Peyer's patch (tissue), 4 donors: ENCODE measurements at regions not wholly inside any gene's neighbourhood (a gene's known extent, or its start where the extent isn't known, plus 50 kb on each side); places are given as distances from the start of the nearest gene placed in this dataset.

Source experiments
- DNase-seq, 3 donors: peaks; one replicate each; pipeline ENCODE4 v3.0.0-alpha.2; 2017 to 2019
- H3K27ac ChIP-seq, 4 donors: fragments of 200-600 bp; sonication (generic); one replicate each; pipeline ENCODE4 v1.5.1; 2016 to 2019
- H3K27me3 ChIP-seq, 2 donors: fragments of 200-600 bp; sonication (generic); one replicate each; pipeline ENCODE4 v1.5.1; 2019
- H3K36me3 ChIP-seq, 3 donors: fragments of 200-600 bp; sonication (generic); one replicate each; pipeline ENCODE4 v1.5.1; 2016 to 2019
- H3K4me1 ChIP-seq, 4 donors: fragments of 200-600 bp; sonication (generic); one replicate each; pipeline ENCODE4 v1.5.1; 2016 to 2019
- H3K4me3 ChIP-seq, 4 donors: fragments of 200-600 bp; sonication (generic); 1 replicate in 3 of 4; 2 replicates in 1 of 4; pipeline ENCODE4 v1.5.1; 2016 to 2019; ENCODE audit warnings: mild to moderate bottlenecking in 1 of 4
- H3K9me3 ChIP-seq, 4 donors: fragments of 200-600 bp; sonication (generic); one replicate each; pipeline ENCODE4 v1.5.1; 2016 to 2019; ENCODE audit warnings: mild to moderate bottlenecking in 1 of 4
- POLR2A ChIP-seq, 2 donors: fragments of 450-650 bp; IDR thresholded peaks; one replicate each; pipeline ENCODE4 v1.5.1; 2017; ENCODE audit warnings: antibody characterized with exemption in 2 of 2, mild to moderate bottlenecking in 2 of 2, moderate library complexity in 2 of 2
- TF ChIP-seq, protein P1 (sequence below), 6 experiments: fragments of 450-650 bp in 4 of 6; fragments of 200-600 bp in 2 of 6; sonication (generic) in 1 of 6; IDR thresholded peaks; one replicate each; pipeline ENCODE4 v1.5.1; 2017 to 2019; ENCODE audit warnings: antibody characterized with exemption in 6 of 6, mild to moderate bottlenecking in 3 of 6, moderate library complexity in 1 of 6

DNA sequence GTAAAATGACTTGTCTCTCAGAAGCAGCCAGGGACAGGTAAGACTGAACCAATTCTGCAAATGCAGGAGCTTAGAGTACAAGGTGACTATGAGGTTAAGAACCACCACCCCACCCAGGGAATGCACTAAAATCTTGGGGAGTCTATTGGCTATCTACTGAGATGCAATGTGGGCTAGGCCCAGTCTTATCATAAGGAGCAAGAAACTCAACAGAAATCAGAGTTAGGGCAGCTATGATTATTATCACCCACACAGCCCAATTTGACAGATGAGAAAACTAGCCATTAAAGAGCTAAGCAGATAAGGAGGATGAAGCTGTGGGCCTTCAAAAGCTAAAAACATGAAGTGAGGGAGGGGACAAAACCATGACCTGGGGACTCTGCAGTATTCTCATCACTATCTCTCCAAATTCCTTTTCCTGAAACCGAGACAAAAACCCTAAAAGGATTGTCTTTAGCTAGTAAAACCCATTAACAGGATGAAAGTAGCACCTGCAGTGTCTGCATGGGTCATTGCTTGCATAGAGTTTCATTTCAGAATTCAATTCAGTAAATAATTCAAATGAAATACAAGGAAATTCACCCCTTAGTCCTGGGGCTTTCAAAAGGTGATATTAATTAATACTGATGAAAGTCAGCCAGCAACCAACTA lies 68.8 kb upstream of the USP47 start:
- H3K36me3 ChIP-seq = no peaks in the 10 kb centered on the region
- TF ChIP-seq, protein P1, sequence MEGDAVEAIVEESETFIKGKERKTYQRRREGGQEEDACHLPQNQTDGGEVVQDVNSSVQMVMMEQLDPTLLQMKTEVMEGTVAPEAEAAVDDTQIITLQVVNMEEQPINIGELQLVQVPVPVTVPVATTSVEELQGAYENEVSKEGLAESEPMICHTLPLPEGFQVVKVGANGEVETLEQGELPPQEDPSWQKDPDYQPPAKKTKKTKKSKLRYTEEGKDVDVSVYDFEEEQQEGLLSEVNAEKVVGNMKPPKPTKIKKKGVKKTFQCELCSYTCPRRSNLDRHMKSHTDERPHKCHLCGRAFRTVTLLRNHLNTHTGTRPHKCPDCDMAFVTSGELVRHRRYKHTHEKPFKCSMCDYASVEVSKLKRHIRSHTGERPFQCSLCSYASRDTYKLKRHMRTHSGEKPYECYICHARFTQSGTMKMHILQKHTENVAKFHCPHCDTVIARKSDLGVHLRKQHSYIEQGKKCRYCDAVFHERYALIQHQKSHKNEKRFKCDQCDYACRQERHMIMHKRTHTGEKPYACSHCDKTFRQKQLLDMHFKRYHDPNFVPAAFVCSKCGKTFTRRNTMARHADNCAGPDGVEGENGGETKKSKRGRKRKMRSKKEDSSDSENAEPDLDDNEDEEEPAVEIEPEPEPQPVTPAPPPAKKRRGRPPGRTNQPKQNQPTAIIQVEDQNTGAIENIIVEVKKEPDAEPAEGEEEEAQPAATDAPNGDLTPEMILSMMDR (IDR thresholded peaks at IDR 0.05) = no peak
- no peak for TF ChIP-seq POLR2A (IDR thresholded peaks at IDR 0.05)
- H3K4me3 ChIP-seq = no peak overlapping the region
- H3K9me3 ChIP-seq = no peaks in the 10 kb centered on the region
- no peaks in the 10 kb centered on the region for H3K4me1 ChIP-seq
- DNase-seq = no peak
- H3K27ac ChIP-seq = no peak overlapping the region
- H3K27me3 ChIP-seq = no peaks in the 10 kb centered on the region

- Histone ChIP-seq H3K9me3 (no peaks in the 10 kb centered on the region), H3K4me1 (no peaks in the 10 kb centered on the region), H3K4me3 (no peak overlapping the region), H3K27ac (no peak overlapping the region), H3K36me3 (no peaks in the 10 kb centered on the region), H3K27me3 (no peaks in the 10 kb centered on the region)
- no peak for TF ChIP-seq POLR2A (IDR thresholded peaks at IDR 0.05)
- TF ChIP-seq, protein P1 (IDR thresholded peaks at IDR 0.05) = no peak
- no peak for DNase-seq
Measured at GRCh38 chr11:11770921-11771486, 70.8 kb upstream of the USP47 start.

DNA sequence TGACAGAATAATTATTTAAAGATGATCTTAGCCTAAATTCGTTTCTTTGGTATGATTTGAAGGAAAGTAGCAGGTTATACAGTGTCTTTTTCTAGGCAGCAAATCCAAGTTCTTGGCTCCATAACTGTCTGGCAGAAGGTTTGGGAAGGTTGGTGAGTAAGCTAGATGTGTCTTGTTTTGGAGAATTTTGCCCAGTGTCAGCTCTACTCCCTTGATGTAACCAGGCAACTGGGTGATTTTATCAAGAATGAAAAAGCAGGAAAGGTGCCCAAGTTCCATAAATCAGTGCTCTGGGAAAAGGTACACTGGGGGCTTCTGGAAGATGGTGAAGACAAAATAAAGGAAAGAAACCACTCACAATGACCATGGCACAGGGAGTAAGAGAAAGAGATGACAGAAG lies 71.5 kb upstream of the USP47 start:
- DNase-seq = no peak
- H3K4me3 ChIP-seq = no peak overlapping the region
- H3K27ac ChIP-seq = no peak overlapping the region
- H3K36me3 ChIP-seq = no peaks in the 10 kb centered on the region
- H3K9me3 ChIP-seq = no peaks in the 10 kb centered on the region
- H3K4me1 ChIP-seq = no peaks in the 10 kb centered on the region
- no peaks in the 10 kb centered on the region for H3K27me3 ChIP-seq
- TF ChIP-seq, protein P1 (IDR thresholded peaks at IDR 0.05) = no peak
- TF ChIP-seq POLR2A (IDR thresholded peaks at IDR 0.05) = no peak

DNA sequence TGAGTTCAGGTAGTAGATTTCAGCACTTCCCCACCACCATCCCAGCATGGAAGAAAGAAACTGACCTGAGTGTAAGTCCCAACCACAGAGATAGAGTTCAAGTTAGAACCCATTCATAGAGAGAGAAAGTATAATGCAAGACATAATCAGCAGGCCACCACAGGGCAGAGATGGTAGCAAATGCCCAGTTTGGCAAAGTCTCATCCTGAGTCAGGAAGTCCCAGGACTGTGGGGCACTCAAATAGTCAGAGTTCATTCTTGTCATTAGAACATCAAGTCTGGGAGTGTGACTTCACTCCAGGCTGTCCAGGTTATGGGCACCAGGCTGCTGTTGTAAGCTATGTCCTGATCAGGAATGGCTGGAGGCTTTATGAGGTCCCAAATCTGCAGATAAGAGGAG lies 72.0 kb upstream of the USP47 start:
- no peaks in the 10 kb centered on the region for H3K9me3 ChIP-seq
- no peaks in the 10 kb centered on the region for H3K4me1 ChIP-seq
- no peak overlapping the region for H3K27ac ChIP-seq
- no peaks in the 10 kb centered on the region for H3K36me3 ChIP-seq
- no peak overlapping the region for H3K4me3 ChIP-seq
- TF ChIP-seq POLR2A (IDR thresholded peaks at IDR 0.05) = no peak
- TF ChIP-seq, protein P1 (IDR thresholded peaks at IDR 0.05) = no peak
- DNase-seq = no peak
- no peaks in the 10 kb centered on the region for H3K27me3 ChIP-seq

DNA sequence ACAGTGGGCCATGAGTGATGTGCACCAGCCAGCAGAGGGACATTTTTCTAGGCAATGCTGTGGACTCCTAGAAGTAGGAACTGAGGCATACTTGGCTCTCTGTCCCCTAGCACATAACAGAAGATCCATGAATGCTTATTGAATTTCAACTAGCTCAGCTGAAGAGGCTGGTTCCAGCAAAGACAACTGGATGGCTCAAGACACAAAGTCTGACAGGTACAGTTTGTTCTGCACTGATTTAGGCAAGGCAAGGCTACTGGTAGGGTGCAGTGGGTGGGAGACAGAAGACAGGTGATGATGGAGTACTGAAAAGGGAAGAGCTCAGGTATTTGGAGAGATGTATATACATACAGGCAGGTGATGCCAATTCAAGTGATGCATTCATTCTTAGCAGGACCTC lies 72.4 kb upstream of the USP47 start:
- DNase-seq = no peak
- no peak for TF ChIP-seq POLR2A (IDR thresholded peaks at IDR 0.05)
- TF ChIP-seq, protein P1 (IDR thresholded peaks at IDR 0.05) = no peak
- H3K27ac ChIP-seq = no peak overlapping the region

More for the DNA sequence above, 72.4 kb upstream of the USP47 start:
- H3K36me3 ChIP-seq = no peaks in the 10 kb centered on the region
- no peaks in the 10 kb centered on the region for H3K4me1 ChIP-seq
- H3K9me3 ChIP-seq = no peaks in the 10 kb centered on the region
- no peaks in the 10 kb centered on the region for H3K27me3 ChIP-seq
- no peak overlapping the region for H3K4me3 ChIP-seq
